ENCODE measurements at regions not wholly inside any gene's neighbourhood (a gene's known extent, or its start where the extent isn't known, plus 50 kb on each side); places are given as distances from the start of the nearest gene placed in this dataset.

DNA sequence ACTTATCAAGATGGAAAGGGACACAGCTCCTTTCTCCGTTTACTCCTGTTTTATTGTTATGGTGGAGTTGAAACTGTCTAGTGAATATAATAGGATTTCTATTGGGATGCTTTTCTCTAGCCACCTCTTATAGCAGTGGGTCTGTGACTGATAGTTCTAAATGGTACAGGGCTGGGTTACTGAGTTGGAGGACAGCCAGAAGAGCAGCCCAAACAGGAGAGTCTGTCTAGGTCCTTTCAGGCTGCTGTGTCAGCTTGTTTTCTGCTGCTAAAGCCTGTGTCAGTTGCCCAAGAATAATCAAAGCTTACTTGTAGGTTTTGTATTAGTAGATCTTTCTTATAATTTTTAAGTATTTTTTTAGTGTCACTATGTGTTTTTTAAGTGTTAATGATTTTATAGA is 356.0 kb upstream of the SEMA6A start:
- Histone ChIP-seq H3K36me3 (ENCODE audit: insufficient read depth) (no peaks in the 10 kb centered on the region), H4K20me1 (replicated peaks; ENCODE audit: insufficient read depth) (no peaks in the 10 kb centered on the region), H3K79me2 (replicated peaks; ENCODE audit: insufficient read depth) (no peaks in the 10 kb centered on the region), H3K9me2 (ENCODE audit: insufficient read depth) (no peaks in the 10 kb centered on the region), H3K4me1 (ENCODE audit: insufficient read depth) (no peaks in the 10 kb centered on the region), H3K27me3 (ENCODE audit: insufficient read depth) (no peaks in the 10 kb centered on the region), H2AFZ (no peak overlapping the region), H3F3A (replicated peaks; ENCODE audit: low read depth) (no peaks in the 10 kb centered on the region), H3K4me3 (no peak overlapping the region), H3K4me2 (no peak overlapping the region), H3K27ac (ENCODE audit: low read depth) (no peak overlapping the region)
- Mint-ChIP-seq H3K4me3 (no peak overlapping the region), H3K36me3 (ENCODE audit: low read depth) (no peaks in the 10 kb centered on the region), H3K27me3 (ENCODE audit: insufficient read depth, low read depth, poor library complexity) (no peaks in the 10 kb centered on the region), H3K9me3 (no peaks in the 10 kb centered on the region), H3K27ac (no peak overlapping the region), H3K4me1 (no peaks in the 10 kb centered on the region)
- TF ChIP-seq STAT1 (IDR thresholded peaks at IDR 0.05; ENCODE audit: unreplicated experiment) (no peak), EZH2 (IDR thresholded peaks at IDR 0.05; ENCODE audit: low read depth, unreplicated experiment) (no peak), CTCF (conservative IDR thresholded peaks at IDR 0.05; ENCODE audit: low read depth in 2 of 2) (no peak), JUNB (IDR thresholded peaks at IDR 0.05; ENCODE audit: unreplicated experiment) (no peak)
- TF ChIP-seq, protein P1, sequence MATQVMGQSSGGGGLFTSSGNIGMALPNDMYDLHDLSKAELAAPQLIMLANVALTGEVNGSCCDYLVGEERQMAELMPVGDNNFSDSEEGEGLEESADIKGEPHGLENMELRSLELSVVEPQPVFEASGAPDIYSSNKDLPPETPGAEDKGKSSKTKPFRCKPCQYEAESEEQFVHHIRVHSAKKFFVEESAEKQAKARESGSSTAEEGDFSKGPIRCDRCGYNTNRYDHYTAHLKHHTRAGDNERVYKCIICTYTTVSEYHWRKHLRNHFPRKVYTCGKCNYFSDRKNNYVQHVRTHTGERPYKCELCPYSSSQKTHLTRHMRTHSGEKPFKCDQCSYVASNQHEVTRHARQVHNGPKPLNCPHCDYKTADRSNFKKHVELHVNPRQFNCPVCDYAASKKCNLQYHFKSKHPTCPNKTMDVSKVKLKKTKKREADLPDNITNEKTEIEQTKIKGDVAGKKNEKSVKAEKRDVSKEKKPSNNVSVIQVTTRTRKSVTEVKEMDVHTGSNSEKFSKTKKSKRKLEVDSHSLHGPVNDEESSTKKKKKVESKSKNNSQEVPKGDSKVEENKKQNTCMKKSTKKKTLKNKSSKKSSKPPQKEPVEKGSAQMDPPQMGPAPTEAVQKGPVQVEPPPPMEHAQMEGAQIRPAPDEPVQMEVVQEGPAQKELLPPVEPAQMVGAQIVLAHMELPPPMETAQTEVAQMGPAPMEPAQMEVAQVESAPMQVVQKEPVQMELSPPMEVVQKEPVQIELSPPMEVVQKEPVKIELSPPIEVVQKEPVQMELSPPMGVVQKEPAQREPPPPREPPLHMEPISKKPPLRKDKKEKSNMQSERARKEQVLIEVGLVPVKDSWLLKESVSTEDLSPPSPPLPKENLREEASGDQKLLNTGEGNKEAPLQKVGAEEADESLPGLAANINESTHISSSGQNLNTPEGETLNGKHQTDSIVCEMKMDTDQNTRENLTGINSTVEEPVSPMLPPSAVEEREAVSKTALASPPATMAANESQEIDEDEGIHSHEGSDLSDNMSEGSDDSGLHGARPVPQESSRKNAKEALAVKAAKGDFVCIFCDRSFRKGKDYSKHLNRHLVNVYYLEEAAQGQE (IDR thresholded peaks at IDR 0.05; ENCODE audit: unreplicated experiment): no peak
- DNase-seq (ENCODE audit: low spot score) (no peak), ATAC-seq (no peak)

GRCh38 chr5:116923344-116923743 is 348.7 kb upstream of the SEMA6A start:
- H3K27ac ChIP-seq (ENCODE audit: low read depth): no peak overlapping the region
- DNase-seq (ENCODE audit: low spot score): peak; percentile 10
- TF ChIP-seq, protein P2, sequence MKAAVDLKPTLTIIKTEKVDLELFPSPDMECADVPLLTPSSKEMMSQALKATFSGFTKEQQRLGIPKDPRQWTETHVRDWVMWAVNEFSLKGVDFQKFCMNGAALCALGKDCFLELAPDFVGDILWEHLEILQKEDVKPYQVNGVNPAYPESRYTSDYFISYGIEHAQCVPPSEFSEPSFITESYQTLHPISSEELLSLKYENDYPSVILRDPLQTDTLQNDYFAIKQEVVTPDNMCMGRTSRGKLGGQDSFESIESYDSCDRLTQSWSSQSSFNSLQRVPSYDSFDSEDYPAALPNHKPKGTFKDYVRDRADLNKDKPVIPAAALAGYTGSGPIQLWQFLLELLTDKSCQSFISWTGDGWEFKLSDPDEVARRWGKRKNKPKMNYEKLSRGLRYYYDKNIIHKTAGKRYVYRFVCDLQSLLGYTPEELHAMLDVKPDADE (IDR thresholded peaks at IDR 0.05): no peak
- no peak for TF ChIP-seq CTCF (conservative IDR thresholded peaks at IDR 0.05; ENCODE audit: low read depth in 2 of 2)
- TF ChIP-seq EZH2phosphoT487 (IDR thresholded peaks at IDR 0.05; ENCODE audit: unreplicated experiment): no peak
- no peak for TF ChIP-seq STAT1 (IDR thresholded peaks at IDR 0.05; ENCODE audit: unreplicated experiment)
- TF ChIP-seq POLR2AphosphoS5 (IDR thresholded peaks at IDR 0.05; ENCODE audit: low read depth): no peak

More at GRCh38 chr5:116923344-116923743, 348.7 kb upstream of the SEMA6A start:
- no peaks in the 10 kb centered on the region for H3K9me3 Mint-ChIP-seq
- Histone ChIP-seq H3K36me3 (ENCODE audit: insufficient read depth) (no peaks in the 10 kb centered on the region), H3K79me2 (replicated peaks; ENCODE audit: insufficient read depth) (no peaks in the 10 kb centered on the region), H4K20me1 (replicated peaks; ENCODE audit: insufficient read depth) (no peaks in the 10 kb centered on the region), H3K4me3 (no peak overlapping the region), H3K4me2 (no peak overlapping the region), H3K9me2 (ENCODE audit: insufficient read depth) (peaks cover 16% of the 10 kb centered on the region; the same call in 1 of the 2 replicates), H3K4me1 (ENCODE audit: insufficient read depth) (no peaks in the 10 kb centered on the region), H3F3A (replicated peaks; ENCODE audit: low read depth) (no peaks in the 10 kb centered on the region), H2AFZ (peak overlapping the region; percentile 44; the same call in 1 of the 2 replicates), H3K27me3 (ENCODE audit: insufficient read depth) (no peaks in the 10 kb centered on the region)
- no peak overlapping the region for H3K4me3 Mint-ChIP-seq
- H3K36me3 Mint-ChIP-seq (ENCODE audit: low read depth): no peaks in the 10 kb centered on the region
- peak; percentile 39; the same call in 1 of the 3 replicates for ATAC-seq
- H3K27ac Mint-ChIP-seq: no peak overlapping the region
- no peaks in the 10 kb centered on the region for H3K27me3 Mint-ChIP-seq (ENCODE audit: insufficient read depth, low read depth, poor library complexity)
- peaks cover 7% of the 10 kb centered on the region for H3K4me1 Mint-ChIP-seq

Measured in GM23338 (cell line).